HFFc6 (cell line): ENCODE measurements at regions not wholly inside any gene's neighbourhood (a gene's known extent, or its start where the extent isn't known, plus 50 kb on each side); places are given as distances from the start of the nearest gene placed in this dataset.

Experiments
- DNase-seq: peaks from one replicate; pipeline ENCODE4 v3.0.0-alpha.2; 2018
- H3K27ac Mint-ChIP-seq: 2 replicates; pipeline ENCODE4 v1.8.0; 2020; ENCODE audit warnings: mild to moderate bottlenecking, mixed read lengths
- H3K27me3 Mint-ChIP-seq: 2 replicates; pipeline ENCODE4 v1.8.0; 2021; ENCODE audit warnings: mild to moderate bottlenecking, moderate library complexity, mixed read lengths; ENCODE audit not compliant: insufficient read depth
- H3K36me3 Mint-ChIP-seq: 2 replicates; pipeline ENCODE4 v1.8.0; 2021; ENCODE audit warnings: low read depth, mixed read lengths
- H3K4me1 Mint-ChIP-seq: 2 replicates; pipeline ENCODE4 v1.8.0; 2020; ENCODE audit warnings: low read depth, mixed read lengths
- H3K4me3 Mint-ChIP-seq: 2 replicates; pipeline ENCODE4 v1.8.0; 2020; ENCODE audit warnings: mild to moderate bottlenecking, moderate library complexity, mixed read lengths
- H3K9me3 Mint-ChIP-seq: 2 replicates; pipeline ENCODE4 v1.8.0; 2020; ENCODE audit warnings: mild to moderate bottlenecking, mixed read lengths
- CTCF ChIP-seq: fragments of 200-600 bp; sonication (generic); IDR thresholded peaks from 2 replicates; pipeline ENCODE4 v1.5.0; 2021; ENCODE audit warnings: antibody characterized with exemption, mild to moderate bottlenecking

- Mint-ChIP-seq H3K4me3 (no peak overlapping the region), H3K27ac (no peak overlapping the region), H3K27me3 (no peaks in the 10 kb centered on the region; the same call in none of the 2 replicates), H3K4me1 (no peaks in the 10 kb centered on the region), H3K36me3 (peaks cover 4% of the 10 kb centered on the region; the same call in 1 of the 2 replicates), H3K9me3 (peaks cover 32% of the 10 kb centered on the region)
- no peak for TF ChIP-seq CTCF
- no peak for DNase-seq
Measured at GRCh38 chr5:130805648-130806047, 359.4 kb downstream of the HINT1 start.

GRCh38 chr5:130805036-130805435 is 360.0 kb downstream of the HINT1 start:
- Mint-ChIP-seq H3K27me3 (no peaks in the 10 kb centered on the region; the same call in none of the 2 replicates), H3K9me3 (peaks cover 32% of the 10 kb centered on the region), H3K4me3 (no peak overlapping the region), H3K4me1 (no peaks in the 10 kb centered on the region), H3K27ac (no peak overlapping the region), H3K36me3 (peaks cover 4% of the 10 kb centered on the region; the same call in 1 of the 2 replicates)
- no peak for TF ChIP-seq CTCF
- DNase-seq: no peak

GRCh38 chr5:130801963-130802362 is 363.1 kb downstream of the HINT1 start:
- no peaks in the 10 kb centered on the region; the same call in none of the 2 replicates for H3K27me3 Mint-ChIP-seq
- no peak overlapping the region for H3K27ac Mint-ChIP-seq
- H3K9me3 Mint-ChIP-seq: peaks cover 36% of the 10 kb centered on the region
- TF ChIP-seq CTCF: no peak
- H3K36me3 Mint-ChIP-seq: peaks cover 4% of the 10 kb centered on the region; the same call in 1 of the 2 replicates
- no peak overlapping the region for H3K4me3 Mint-ChIP-seq
- H3K4me1 Mint-ChIP-seq: no peaks in the 10 kb centered on the region
- DNase-seq: no peak

- peaks cover 23% of the 10 kb centered on the region for H3K9me3 Mint-ChIP-seq
Measured at GRCh38 chr5:130799015-130799414, 366.0 kb downstream of the HINT1 start.

GRCh38 chr5:130797303-130797702 is 367.8 kb downstream of the HINT1 start:
- DNase-seq: no peak
- Mint-ChIP-seq H3K4me3 (no peak overlapping the region), H3K4me1 (no peaks in the 10 kb centered on the region), H3K27ac (no peak overlapping the region), H3K9me3 (peaks cover 25% of the 10 kb centered on the region), H3K36me3 (no peaks in the 10 kb centered on the region), H3K27me3 (no peaks in the 10 kb centered on the region; the same call in none of the 2 replicates)
- no peak for TF ChIP-seq CTCF

More at GRCh38 chr5:130799015-130799414, 366.0 kb downstream of the HINT1 start:
- no peaks in the 10 kb centered on the region for H3K4me1 Mint-ChIP-seq
- DNase-seq: no peak
- no peaks in the 10 kb centered on the region; the same call in none of the 2 replicates for H3K27me3 Mint-ChIP-seq
- no peak for TF ChIP-seq CTCF
- H3K27ac Mint-ChIP-seq: no peak overlapping the region
- peaks cover 4% of the 10 kb centered on the region; the same call in 1 of the 2 replicates for H3K36me3 Mint-ChIP-seq
- H3K4me3 Mint-ChIP-seq: no peak overlapping the region

- Mint-ChIP-seq H3K4me1 (no peaks in the 10 kb centered on the region), H3K27me3 (no peaks in the 10 kb centered on the region; the same call in 1 of the 2 replicates), H3K9me3 (peaks cover 24% of the 10 kb centered on the region), H3K4me3 (no peak overlapping the region), H3K27ac (no peak overlapping the region), H3K36me3 (no peaks in the 10 kb centered on the region)
- TF ChIP-seq CTCF: no peak
- no peak for DNase-seq
Measured at GRCh38 chr5:130796902-130797301, 368.2 kb downstream of the HINT1 start.
